ENCODE measurements at regions not wholly inside any gene's neighbourhood (a gene's known extent, or its start where the extent isn't known, plus 50 kb on each side); places are given as distances from the start of the nearest gene placed in this dataset.
A peak's percentile ranks its signal among the peaks of the same experiment; 100 is the strongest.

DNA sequence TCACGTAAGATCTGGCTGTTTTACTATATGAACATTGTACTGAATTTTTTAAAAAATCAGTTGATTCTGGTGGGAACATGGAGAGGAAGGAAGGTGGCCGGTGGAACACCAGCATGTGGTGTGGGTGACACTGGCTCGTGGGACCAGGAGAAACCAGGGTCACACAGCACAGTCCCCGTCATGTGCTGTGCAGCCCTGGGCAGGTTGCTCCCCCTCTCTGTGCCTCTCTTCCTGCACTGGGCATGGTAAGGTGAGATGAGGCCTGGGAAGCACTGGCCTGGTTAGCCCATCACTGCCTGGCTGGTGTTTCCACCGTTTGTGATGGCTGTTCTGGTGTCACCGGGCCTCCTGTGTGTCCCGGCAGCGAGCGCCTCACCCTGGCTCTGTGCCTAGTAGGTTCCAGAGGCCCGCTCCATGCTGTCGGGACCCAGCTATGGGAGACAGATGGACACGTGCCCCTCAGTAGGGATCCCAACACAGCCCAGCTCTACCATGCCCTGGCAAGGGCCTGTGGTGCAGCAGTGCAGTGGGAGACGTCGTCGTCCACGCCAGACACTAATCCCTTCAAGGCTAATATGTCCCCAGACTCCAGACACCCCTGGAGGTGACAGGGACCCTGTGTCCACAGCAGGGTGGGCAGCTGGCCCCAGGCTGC, 88.2 kb upstream of the LINC01488 start:
- H3K27ac ChIP-seq (ENCODE audit: low read depth, low read length): no peak overlapping the region
- no peaks in the 10 kb centered on the region for H3K9me3 ChIP-seq (ENCODE audit: control insufficient read depth, insufficient read depth, low read length)
- no peak overlapping the region for H3K4me3 ChIP-seq (ENCODE audit: low read depth, low read length)
- no peaks in the 10 kb centered on the region for H3K36me3 ChIP-seq (ENCODE audit: control insufficient read depth, insufficient read depth, low read length)
- DNase-seq (ENCODE audit: low read depth in 4 of 6, low spot score in 6 of 6): no peak
- 91% methylated on average over 16 of the region's 16 CpGs for WGBS (ENCODE audit: insufficient coverage)
- H3K4me1 ChIP-seq (ENCODE audit: control insufficient read depth, insufficient read depth, low read length): peaks cover 42% of the 10 kb centered on the region
- H3K27me3 ChIP-seq (ENCODE audit: control insufficient read depth, insufficient read depth, low read length): no peaks in the 10 kb centered on the region

DNA sequence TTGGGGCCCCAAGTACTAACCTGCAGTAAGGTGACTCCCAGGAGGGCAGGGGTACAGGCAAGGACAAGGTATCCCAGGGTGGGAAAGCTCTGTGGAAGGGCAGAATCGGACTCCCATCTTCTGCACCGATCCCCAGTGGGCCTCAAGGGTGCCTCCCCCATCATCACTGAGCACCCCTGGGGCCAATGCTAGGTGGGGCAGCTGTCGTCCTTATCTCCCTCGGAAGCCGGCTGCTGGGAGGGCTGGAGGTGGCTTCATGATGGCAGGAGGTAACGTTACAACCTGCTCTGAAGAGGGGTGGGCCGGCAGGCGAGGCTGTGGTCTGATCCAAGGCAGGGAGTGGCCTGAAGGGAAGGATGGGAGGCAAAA, 87.6 kb upstream of the LINC01488 start:
- WGBS (ENCODE audit: insufficient coverage): 91% methylated on average over 8 of the region's 8 CpGs
- Histone ChIP-seq H3K27me3 (ENCODE audit: control insufficient read depth, insufficient read depth, low read length) (no peaks in the 10 kb centered on the region), H3K4me3 (ENCODE audit: low read depth, low read length) (no peak overlapping the region), H3K9me3 (ENCODE audit: control insufficient read depth, insufficient read depth, low read length) (no peaks in the 10 kb centered on the region), H3K27ac (ENCODE audit: low read depth, low read length) (no peak overlapping the region), H3K36me3 (ENCODE audit: control insufficient read depth, insufficient read depth, low read length) (no peaks in the 10 kb centered on the region), H3K4me1 (ENCODE audit: control insufficient read depth, insufficient read depth, low read length) (peaks cover 48% of the 10 kb centered on the region)
- DNase-seq (ENCODE audit: low read depth in 4 of 6, low spot score in 6 of 6): no peak

DNA sequence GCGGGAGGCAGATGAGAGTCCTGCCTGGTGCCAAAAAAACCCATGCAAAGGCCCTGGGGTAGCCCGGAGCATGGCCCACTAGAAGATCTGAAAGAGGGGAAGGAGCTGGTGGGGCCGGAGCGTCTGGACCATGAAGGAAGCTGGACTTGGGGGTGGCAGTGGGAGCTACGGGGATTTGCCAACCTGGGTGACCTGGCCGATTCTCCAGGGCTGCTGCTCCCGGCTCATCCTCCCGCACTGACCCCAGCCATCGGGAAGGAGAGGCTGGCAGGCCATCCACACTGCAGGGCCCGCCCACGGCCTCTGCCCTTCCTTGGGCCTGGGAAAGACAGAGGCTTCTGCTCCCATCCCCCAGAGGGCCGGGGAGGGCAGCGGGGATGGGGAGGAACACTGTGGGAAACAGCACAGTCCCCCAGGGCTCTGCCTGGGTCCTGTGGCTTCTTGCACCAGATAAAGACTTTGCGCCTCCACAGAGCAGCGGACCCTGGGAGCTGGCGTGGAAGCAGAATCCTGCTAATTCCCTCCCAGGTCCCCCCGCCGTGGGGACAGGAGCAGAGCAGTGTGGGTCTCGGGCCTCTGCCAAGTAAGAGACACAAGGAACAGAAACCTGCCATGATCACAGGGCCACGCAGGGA, 87.1 kb upstream of the LINC01488 start:
- Histone ChIP-seq H3K36me3 (ENCODE audit: control insufficient read depth, insufficient read depth, low read length) (no peaks in the 10 kb centered on the region), H3K4me1 (ENCODE audit: control insufficient read depth, insufficient read depth, low read length) (peaks cover 53% of the 10 kb centered on the region), H3K4me3 (ENCODE audit: low read depth, low read length) (no peak overlapping the region), H3K9me3 (ENCODE audit: control insufficient read depth, insufficient read depth, low read length) (no peaks in the 10 kb centered on the region), H3K27ac (ENCODE audit: low read depth, low read length) (no peak overlapping the region), H3K27me3 (ENCODE audit: control insufficient read depth, insufficient read depth, low read length) (no peaks in the 10 kb centered on the region)
- no peak for DNase-seq (ENCODE audit: low read depth in 4 of 6, low spot score in 6 of 6)
- WGBS (ENCODE audit: insufficient coverage): 80% methylated on average over 19 of the region's 20 CpGs

DNA sequence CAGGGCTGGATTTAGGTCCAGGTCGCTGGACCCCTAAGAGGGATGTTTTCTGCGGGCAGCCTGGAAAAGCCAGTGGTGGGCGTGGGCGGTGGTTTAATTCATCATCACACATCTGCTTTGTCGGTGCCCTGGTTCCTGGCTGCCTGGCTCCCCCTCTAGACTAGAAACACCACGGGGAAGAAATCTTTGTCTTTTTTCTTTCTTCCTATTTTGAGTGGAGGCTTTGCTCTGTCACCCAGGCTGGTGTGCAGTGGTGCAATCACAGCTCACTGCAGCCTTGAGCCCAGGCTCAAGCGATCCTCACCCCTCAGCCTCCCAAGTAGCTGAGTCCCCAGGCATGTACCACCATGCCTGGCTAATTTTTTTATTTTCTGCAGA, 86.6 kb upstream of the LINC01488 start:
- no peaks in the 10 kb centered on the region for H3K27me3 ChIP-seq (ENCODE audit: control insufficient read depth, insufficient read depth, low read length)
- 63% methylated on average over 4 of the region's 7 CpGs for WGBS (ENCODE audit: insufficient coverage)
- no peaks in the 10 kb centered on the region for H3K9me3 ChIP-seq (ENCODE audit: control insufficient read depth, insufficient read depth, low read length)
- no peak for DNase-seq (ENCODE audit: low read depth in 4 of 6, low spot score in 6 of 6)
- H3K4me3 ChIP-seq (ENCODE audit: low read depth, low read length): no peak overlapping the region
- no peak overlapping the region for H3K27ac ChIP-seq (ENCODE audit: low read depth, low read length)
- peaks cover 56% of the 10 kb centered on the region for H3K4me1 ChIP-seq (ENCODE audit: control insufficient read depth, insufficient read depth, low read length)
- H3K36me3 ChIP-seq (ENCODE audit: control insufficient read depth, insufficient read depth, low read length): no peaks in the 10 kb centered on the region

DNA sequence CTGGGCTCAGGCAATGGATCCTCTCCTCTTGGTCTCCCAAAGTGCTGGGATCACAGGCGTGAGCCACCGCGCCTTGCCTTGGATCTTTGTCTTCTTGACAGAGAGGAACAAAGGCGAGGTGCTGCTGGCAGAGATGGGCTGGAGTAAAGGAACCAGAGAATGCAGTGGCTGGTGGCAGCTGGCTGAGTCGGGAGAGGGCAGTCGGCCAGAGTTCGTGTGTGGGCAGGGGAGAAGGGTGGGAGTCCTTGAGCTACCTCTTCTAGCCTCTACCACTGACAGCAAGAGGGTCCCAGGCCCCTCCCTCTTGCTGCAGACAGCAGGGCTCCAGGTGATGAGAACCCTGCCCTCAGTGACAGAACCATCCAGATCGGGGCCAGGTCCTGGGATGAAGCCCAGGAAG, 86.2 kb upstream of the LINC01488 start:
- no peak overlapping the region for H3K4me3 ChIP-seq (ENCODE audit: low read depth, low read length)
- H3K36me3 ChIP-seq (ENCODE audit: control insufficient read depth, insufficient read depth, low read length): no peaks in the 10 kb centered on the region
- H3K4me1 ChIP-seq (ENCODE audit: control insufficient read depth, insufficient read depth, low read length): peaks cover 56% of the 10 kb centered on the region
- no peak overlapping the region for H3K27ac ChIP-seq (ENCODE audit: low read depth, low read length)
- no peaks in the 10 kb centered on the region for H3K27me3 ChIP-seq (ENCODE audit: control insufficient read depth, insufficient read depth, low read length)
- no peak for DNase-seq (ENCODE audit: low read depth in 4 of 6, low spot score in 6 of 6)
- 72% methylated on average over 5 of the region's 8 CpGs for WGBS (ENCODE audit: insufficient coverage)
- no peaks in the 10 kb centered on the region for H3K9me3 ChIP-seq (ENCODE audit: control insufficient read depth, insufficient read depth, low read length)

DNA sequence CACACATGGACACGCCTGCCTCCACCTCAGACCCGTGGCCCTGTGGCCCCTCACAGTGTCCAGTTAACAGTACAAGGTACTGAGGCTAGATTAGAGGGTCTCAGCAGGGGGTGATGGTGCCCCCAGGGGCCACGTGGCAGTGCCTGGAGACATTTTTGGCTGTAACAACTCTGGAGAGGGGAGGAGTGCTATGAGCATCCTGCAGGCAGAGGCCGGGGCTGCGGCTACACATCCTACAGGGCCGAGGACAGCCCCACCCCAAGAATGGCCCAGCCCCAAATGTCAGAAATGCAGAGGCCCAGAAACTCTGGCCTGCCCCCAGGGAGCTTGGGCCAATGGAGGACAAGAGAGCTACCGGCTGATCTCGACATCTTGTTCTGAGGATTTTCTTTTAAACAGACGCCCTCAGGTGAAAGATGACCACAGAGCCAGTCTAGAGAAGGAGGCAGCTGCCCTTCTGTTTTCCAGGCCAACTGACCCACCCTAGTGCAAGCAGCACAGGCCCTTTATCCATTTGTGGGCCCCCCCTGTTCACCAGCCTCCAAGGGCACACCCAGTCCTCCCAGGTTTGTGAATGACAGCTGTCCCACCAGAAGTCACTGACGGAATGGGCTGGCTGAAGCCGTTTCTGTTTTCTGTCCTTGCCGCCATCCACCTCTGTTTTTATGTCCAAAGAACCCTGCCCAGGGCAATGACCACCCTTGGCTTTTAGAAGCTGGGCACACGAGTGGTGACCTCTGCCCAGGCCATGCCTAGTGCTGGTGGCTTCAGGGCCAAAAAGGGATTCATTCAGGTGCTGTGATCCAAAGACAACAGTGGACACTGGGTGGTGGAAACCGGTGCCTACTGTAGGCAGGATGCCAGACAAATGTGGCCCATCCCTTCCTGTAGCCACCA, 85.2 kb upstream of the LINC01488 start:
- Histone ChIP-seq H3K36me3 (ENCODE audit: control insufficient read depth, insufficient read depth, low read length) (no peaks in the 10 kb centered on the region), H3K27ac (ENCODE audit: low read depth, low read length) (no peak overlapping the region), H3K4me3 (ENCODE audit: low read depth, low read length) (no peak overlapping the region), H3K4me1 (ENCODE audit: control insufficient read depth, insufficient read depth, low read length) (peaks cover 46% of the 10 kb centered on the region), H3K9me3 (ENCODE audit: control insufficient read depth, insufficient read depth, low read length) (no peaks in the 10 kb centered on the region), H3K27me3 (ENCODE audit: control insufficient read depth, insufficient read depth, low read length) (no peaks in the 10 kb centered on the region)
- DNase-seq (ENCODE audit: low read depth in 4 of 6, low spot score in 6 of 6): no peak
- WGBS (ENCODE audit: insufficient coverage): 90% methylated on average over 11 of the region's 14 CpGs

DNA sequence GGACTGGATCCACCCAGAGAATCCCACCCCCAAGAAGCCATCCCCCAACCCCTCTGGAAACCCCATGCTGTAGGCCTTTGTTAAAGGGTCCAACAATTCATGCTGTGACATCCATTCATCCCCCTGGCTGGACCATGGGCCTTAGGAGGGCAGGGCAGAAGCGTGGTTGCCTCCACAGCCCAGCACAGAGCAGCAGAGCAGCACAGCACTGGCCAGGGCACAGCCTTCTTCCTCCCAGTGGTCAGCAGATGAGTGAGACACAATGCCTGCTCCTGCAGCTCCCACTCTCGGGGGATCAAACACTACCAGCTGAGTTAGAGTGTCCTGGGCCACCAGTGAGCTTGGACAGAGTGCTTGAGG, 84.5 kb upstream of the LINC01488 start:
- 94% methylated on average over 2 of the region's 2 CpGs for WGBS (ENCODE audit: insufficient coverage)
- DNase-seq (ENCODE audit: low read depth in 4 of 6, low spot score in 6 of 6): no peak
- Histone ChIP-seq H3K27me3 (ENCODE audit: control insufficient read depth, insufficient read depth, low read length) (no peaks in the 10 kb centered on the region), H3K27ac (ENCODE audit: low read depth, low read length) (no peak overlapping the region), H3K36me3 (ENCODE audit: control insufficient read depth, insufficient read depth, low read length) (no peaks in the 10 kb centered on the region), H3K4me1 (ENCODE audit: control insufficient read depth, insufficient read depth, low read length) (peaks cover 39% of the 10 kb centered on the region), H3K9me3 (ENCODE audit: control insufficient read depth, insufficient read depth, low read length) (no peaks in the 10 kb centered on the region), H3K4me3 (ENCODE audit: low read depth, low read length) (no peak overlapping the region)

DNA sequence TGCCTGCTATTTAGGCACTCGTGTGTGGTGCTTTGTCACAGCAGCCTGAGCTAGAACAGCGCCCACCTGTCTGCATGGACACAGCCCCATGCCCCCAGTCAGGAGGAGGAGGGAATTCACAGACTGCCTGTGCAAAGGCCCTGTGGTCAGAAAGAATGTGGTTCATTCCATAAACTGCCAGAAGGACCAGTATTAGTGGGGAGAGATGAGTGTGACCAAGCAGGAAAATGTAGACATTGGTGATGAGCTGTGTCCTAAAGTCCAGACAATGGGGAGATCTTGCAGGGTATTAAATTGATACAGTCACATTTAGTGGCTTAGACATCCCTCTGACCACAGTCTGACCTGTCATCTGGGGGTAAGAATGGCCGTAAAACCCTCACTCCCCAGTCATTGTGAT, 83.7 kb upstream of the LINC01488 start:
- Histone ChIP-seq H3K9me3 (ENCODE audit: control insufficient read depth, insufficient read depth, low read length) (no peaks in the 10 kb centered on the region), H3K27ac (ENCODE audit: low read depth, low read length) (no peak overlapping the region), H3K36me3 (ENCODE audit: control insufficient read depth, insufficient read depth, low read length) (no peaks in the 10 kb centered on the region), H3K4me3 (ENCODE audit: low read depth, low read length) (no peak overlapping the region), H3K27me3 (ENCODE audit: control insufficient read depth, insufficient read depth, low read length) (no peaks in the 10 kb centered on the region), H3K4me1 (ENCODE audit: control insufficient read depth, insufficient read depth, low read length) (peaks cover 35% of the 10 kb centered on the region)
- WGBS (ENCODE audit: insufficient coverage): 92% methylated on average over 3 of the region's 3 CpGs
- DNase-seq (ENCODE audit: low read depth in 4 of 6, low spot score in 6 of 6): no peak

DNA sequence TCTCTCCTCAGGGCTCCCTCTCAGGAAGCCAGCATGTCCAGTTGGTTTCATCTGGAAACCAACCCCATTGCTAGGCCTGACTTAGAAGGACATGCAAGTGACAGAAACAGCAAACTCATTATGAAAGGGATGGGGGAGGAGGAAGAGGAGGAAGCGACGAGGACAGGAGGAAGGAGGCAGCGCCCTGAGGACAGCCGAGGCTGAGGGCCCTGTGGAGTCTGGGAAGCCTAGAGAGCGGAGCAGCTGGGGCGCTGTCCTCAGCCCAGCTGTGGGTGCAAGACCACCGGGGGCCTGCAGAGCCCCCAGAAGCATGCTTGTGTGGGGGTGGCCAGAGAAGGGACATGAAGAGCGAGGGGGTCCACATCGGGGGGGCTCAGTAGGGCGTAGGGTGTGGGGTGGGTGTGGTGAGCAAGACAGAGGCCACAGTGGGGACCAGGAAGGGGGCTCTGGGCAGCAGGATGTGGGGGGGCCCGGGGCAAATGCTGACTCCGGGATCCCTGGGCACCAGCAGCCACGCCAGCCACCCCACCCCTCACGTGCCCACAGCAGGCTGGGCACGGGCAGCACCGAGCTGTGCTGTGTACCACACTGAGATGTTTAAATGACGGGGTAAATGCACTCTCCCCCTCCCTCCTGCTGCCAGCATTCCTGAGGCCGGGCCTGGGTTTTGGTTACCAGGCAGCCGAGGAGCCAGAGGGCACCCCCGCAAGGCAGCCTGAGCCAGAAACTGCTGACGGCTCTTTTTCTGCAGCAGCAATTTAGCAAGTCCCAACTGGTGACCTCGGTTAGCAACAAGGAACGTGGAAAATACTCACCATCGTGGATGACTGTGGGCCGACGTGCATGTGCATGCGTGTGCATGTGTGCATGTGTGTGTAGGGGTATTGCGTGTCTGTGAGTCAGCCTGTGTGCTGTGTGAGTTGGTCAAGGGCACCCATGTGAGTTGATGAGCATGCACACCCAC, 82.7 kb upstream of the LINC01488 start:
- no peaks in the 10 kb centered on the region for H3K27me3 ChIP-seq (ENCODE audit: control insufficient read depth, insufficient read depth, low read length)
- H3K36me3 ChIP-seq (ENCODE audit: control insufficient read depth, insufficient read depth, low read length): no peaks in the 10 kb centered on the region
- DNase-seq (ENCODE audit: low read depth in 4 of 6, low spot score in 6 of 6): peak in 5 of 6 donors; percentile 23 to 81 (median 46)
- no peak overlapping the region for H3K4me3 ChIP-seq (ENCODE audit: low read depth, low read length)
- 35% methylated on average over 23 of the region's 28 CpGs for WGBS (ENCODE audit: insufficient coverage)
- H3K4me1 ChIP-seq (ENCODE audit: control insufficient read depth, insufficient read depth, low read length): peaks cover 35% of the 10 kb centered on the region
- H3K27ac ChIP-seq (ENCODE audit: low read depth, low read length): no peak overlapping the region
- no peaks in the 10 kb centered on the region for H3K9me3 ChIP-seq (ENCODE audit: control insufficient read depth, insufficient read depth, low read length)
